Lung (tissue), 11 donors: ENCODE measurements at regions not wholly inside any gene's neighbourhood (a gene's known extent, or its start where the extent isn't known, plus 50 kb on each side); places are given as distances from the start of the nearest gene placed in this dataset.

Experiments
- ATAC-seq: fragments of 200-7000 bp; cut with Tn5 transposase; one replicate; pipeline ENCODE4 v1.9.1; 2020; ENCODE audit warnings: moderate number of reproducible peaks; ENCODE audit not compliant: insufficient read depth, low FRiP score
- DNase-seq, 3 donors: peaks; one replicate each; pipeline ENCODE4 v3.0.0-alpha.2; 2013 to 2017
- H3K27ac ChIP-seq, 2 donors: one replicate each; pipeline ENCODE4 v1.5.1; 2013; ENCODE audit warnings: mild to moderate bottlenecking in 2 of 2, moderate library complexity in 2 of 2, control low read depth in 1 of 2, inconsistent platforms in 1 of 2, low read depth in 1 of 2, low read length in 1 of 2
- H3K27me3 ChIP-seq, 3 donors: one replicate each; pipeline ENCODE4 v1.5.1; 2013; ENCODE audit warnings: low read length in 2 of 3; ENCODE audit not compliant: control insufficient read depth in 3 of 3, insufficient read depth in 3 of 3
- H3K36me3 ChIP-seq, 4 donors: one replicate each; pipeline ENCODE4 v1.5.1; 2013; ENCODE audit warnings: low read length in 4 of 4, mild to moderate bottlenecking in 1 of 4, moderate library complexity in 1 of 4; ENCODE audit not compliant: control insufficient read depth in 4 of 4, insufficient read depth in 4 of 4
- H3K4me1 ChIP-seq, 5 donors: one replicate each; pipeline ENCODE4 v1.5.1; 2013; ENCODE audit warnings: low read length in 5 of 5, mild to moderate bottlenecking in 2 of 5, moderate library complexity in 1 of 5; ENCODE audit not compliant: control insufficient read depth in 5 of 5, insufficient read depth in 5 of 5
- H3K4me3 ChIP-seq: one replicate; pipeline ENCODE4 v1.5.1; 2013; ENCODE audit warnings: mild to moderate bottlenecking, control low read depth, moderate library complexity
- H3K9ac ChIP-seq, 2 donors: one replicate each; pipeline ENCODE4 v1.5.1; 2013; ENCODE audit warnings: low read length in 2 of 2, control low read depth in 1 of 2; ENCODE audit not compliant: insufficient read depth in 1 of 2
- H3K9me3 ChIP-seq, 4 donors: one replicate each; pipeline ENCODE4 v1.5.1; 2013; ENCODE audit warnings: low read length in 3 of 4, mild to moderate bottlenecking in 1 of 4, moderate library complexity in 1 of 4; ENCODE audit not compliant: control insufficient read depth in 4 of 4, insufficient read depth in 3 of 4
- WGBS, 2 donors: extraction: QIAGEN DNeasy Blood & Tissue Kit; methylation state at CpG; one replicate each; pipeline ENCODE4 v1.1.7; 2013; 5-methylcytosine and 5-hydroxymethylcytosine counted together
- TF ChIP-seq, protein P1 (sequence below): IDR thresholded peaks from 2 replicates; pipeline ENCODE4 v1.5.1; 2012; ENCODE audit warnings: mild to moderate bottlenecking; ENCODE audit errors: control extremely low read depth, extremely low read depth
- donor health status: control.
- donor health status: control.
- donor health status: Bipolar disorder and iron deficiency.
- donor health status: healthy.
- donor health status: DM: yes; HTN: yes; CAD: no.

DNA sequence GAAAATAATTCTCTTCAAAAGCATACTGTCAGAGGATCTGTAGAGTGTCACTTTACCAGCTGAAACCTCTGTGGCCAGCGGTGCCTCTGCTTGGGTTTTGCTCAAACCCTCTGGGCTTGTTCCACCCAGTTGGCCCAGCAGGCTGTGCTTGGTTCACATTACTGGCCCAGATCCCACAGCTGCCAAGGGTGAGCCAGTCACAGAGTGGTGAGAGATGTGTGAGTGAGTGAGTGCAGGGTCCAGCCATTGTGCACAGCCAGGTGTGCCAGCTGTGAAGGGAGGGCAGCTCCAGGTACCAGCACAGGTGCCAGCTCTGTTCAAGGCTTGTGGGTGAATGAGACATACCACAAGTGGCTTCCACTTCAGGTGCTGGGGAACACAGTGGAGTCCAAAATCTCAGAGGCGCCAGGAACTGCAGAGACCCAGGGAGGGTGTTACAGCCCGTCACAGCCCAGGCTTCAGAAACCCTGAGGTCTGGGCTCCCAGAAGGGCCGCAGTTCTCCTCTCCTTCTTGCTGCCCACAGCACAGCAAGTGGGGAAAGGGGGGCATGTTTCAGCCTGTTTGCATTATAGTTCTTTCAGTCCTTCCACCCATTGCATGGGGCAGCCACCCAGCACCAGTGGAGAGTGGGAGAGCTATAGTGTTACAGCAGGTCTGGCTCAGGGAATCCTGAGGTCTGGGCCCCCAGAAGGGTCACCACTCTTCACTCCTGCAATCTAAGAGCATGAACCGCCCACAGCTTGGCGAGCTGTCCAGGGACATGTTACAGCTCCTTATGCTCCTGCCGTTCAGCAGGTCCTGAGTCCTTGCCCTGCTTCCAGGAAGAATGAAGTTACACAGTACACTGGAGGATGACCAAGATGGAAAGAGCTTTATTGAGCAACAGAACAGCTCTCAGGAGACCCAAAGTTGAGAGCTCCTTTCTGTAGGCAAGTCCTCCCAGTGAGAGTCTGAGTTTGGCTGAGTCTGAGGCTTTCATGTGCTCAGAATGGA is 931.7 kb upstream of the SORCS1 start:
- TF ChIP-seq, protein P1, sequence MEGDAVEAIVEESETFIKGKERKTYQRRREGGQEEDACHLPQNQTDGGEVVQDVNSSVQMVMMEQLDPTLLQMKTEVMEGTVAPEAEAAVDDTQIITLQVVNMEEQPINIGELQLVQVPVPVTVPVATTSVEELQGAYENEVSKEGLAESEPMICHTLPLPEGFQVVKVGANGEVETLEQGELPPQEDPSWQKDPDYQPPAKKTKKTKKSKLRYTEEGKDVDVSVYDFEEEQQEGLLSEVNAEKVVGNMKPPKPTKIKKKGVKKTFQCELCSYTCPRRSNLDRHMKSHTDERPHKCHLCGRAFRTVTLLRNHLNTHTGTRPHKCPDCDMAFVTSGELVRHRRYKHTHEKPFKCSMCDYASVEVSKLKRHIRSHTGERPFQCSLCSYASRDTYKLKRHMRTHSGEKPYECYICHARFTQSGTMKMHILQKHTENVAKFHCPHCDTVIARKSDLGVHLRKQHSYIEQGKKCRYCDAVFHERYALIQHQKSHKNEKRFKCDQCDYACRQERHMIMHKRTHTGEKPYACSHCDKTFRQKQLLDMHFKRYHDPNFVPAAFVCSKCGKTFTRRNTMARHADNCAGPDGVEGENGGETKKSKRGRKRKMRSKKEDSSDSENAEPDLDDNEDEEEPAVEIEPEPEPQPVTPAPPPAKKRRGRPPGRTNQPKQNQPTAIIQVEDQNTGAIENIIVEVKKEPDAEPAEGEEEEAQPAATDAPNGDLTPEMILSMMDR, result no peak
- no peak overlapping the region for H3K9ac ChIP-seq
- H3K4me3 ChIP-seq, result no peak overlapping the region
- H3K36me3 ChIP-seq, result no peaks in the 10 kb centered on the region
- ATAC-seq (no peak), DNase-seq (no peak)
- WGBS, 2 donors, result 82 to 94% methylated on average over 7 of the region's 7 CpGs
- H3K27ac ChIP-seq, result no peak overlapping the region
- H3K27me3 ChIP-seq, result no peaks in the 10 kb centered on the region
- H3K9me3 ChIP-seq, result peaks cover 0 to 4% (median 0%) of the 10 kb centered on the region in 4 donors
- no peaks in the 10 kb centered on the region for H3K4me1 ChIP-seq

DNA sequence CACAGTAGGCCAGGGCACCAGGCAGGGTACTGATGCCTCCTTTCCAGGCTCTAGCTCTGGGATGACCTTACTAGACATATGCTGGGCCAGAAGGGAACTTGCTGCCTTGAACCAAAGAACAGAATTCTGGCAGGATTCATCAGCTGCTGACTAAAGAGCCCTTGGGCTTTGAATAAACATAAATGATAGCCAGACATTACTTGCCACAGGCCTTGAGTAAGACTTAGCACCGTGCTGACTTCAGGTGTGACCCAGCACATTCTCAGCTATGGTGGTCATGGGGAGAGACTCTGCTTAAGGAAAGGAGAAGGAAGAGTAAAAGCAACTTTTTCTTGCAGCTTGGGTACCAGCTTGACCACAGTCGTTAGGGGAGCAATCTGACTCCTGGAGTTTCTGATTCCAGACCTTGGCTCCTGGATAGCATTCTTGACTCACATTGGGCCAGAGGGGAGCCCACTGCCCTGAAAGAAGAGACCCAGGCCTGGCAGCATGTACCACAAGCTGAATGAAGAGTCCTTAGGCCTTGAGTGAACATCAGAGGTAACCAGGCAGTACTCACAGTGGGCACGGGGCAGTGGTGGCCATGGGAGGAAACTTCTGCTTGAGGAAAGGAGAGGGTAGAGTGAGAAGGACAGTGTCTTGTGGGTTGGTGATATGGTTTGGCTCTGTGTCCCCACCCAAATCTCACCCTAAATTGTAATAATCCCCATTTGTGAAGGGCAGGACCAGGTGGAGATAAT is 926.1 kb upstream of the SORCS1 start:
- DNase-seq (no peak), ATAC-seq (no peak)
- Histone ChIP-seq H3K27ac (no peak overlapping the region), H3K36me3 (no peaks in the 10 kb centered on the region), H3K9ac (no peak overlapping the region), H3K4me3 (no peak overlapping the region), H3K4me1 (no peaks in the 10 kb centered on the region), H3K9me3 (peaks cover 0 to 2% (median 0%) of the 10 kb centered on the region in 4 donors), H3K27me3 (no peaks in the 10 kb centered on the region)
- TF ChIP-seq, protein P1, result no peak
- WGBS, 2 donors, result 82 to 85% methylated on average over 3 of the region's 3 CpGs

DNA sequence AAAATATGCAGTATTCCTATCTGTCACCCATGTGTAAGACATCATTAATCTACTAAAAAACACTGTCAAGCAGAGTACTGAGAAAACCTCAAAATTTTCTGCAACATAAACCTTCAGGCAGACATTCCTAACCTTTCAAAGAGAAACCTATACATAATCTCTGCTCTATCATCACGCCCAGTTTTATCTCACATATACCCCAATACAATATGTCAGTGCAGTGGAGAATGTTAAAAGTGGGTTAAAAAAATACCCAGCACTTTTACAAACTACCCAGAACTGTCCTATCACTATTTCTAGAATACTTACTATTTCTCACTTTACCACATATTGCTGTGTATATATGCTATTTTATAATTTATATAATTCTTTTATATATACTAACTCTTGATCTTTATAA is 922.0 kb upstream of the SORCS1 start:
- Histone ChIP-seq H3K36me3 (no peaks in the 10 kb centered on the region), H3K9ac (no peak overlapping the region), H3K4me3 (no peak overlapping the region), H3K27me3 (no peaks in the 10 kb centered on the region), H3K27ac (no peak overlapping the region), H3K9me3 (peaks cover 0 to 1% (median 0%) of the 10 kb centered on the region in 4 donors), H3K4me1 (no peaks in the 10 kb centered on the region)
- ATAC-seq (no peak), DNase-seq (no peak)
- 86 to 96% methylated on average over 1 of the region's 1 CpG for WGBS, 2 donors
- TF ChIP-seq, protein P1, result no peak
